ENCODE measurements at regions not wholly inside any gene's neighbourhood (a gene's known extent, or its start where the extent isn't known, plus 50 kb on each side); places are given as distances from the start of the nearest gene placed in this dataset.

GRCh38 chr2:7673101-7673500 lies 755.9 kb downstream of the RNF144A start:
- no peak overlapping the region for H3K27ac ChIP-seq (ENCODE audit: low read depth, low read length, severe bottlenecking)
- H3K36me3 ChIP-seq (ENCODE audit: control insufficient read depth, insufficient read depth, low read length) = no peaks in the 10 kb centered on the region
- H3K4me3 ChIP-seq (ENCODE audit: extremely low read depth, insufficient read depth, low read length, poor library complexity, severe bottlenecking) = no peak overlapping the region
- H3K4me1 ChIP-seq (ENCODE audit: control insufficient read depth, insufficient read depth, low read length, poor library complexity, severe bottlenecking) = peaks cover 5% of the 10 kb centered on the region
- WGBS, 2 experiments (ENCODE audit: insufficient coverage in 2 of 2) = 96 to 100% methylated on average over 5 of the region's 5 CpGs
- H3K9me3 ChIP-seq (ENCODE audit: control insufficient read depth, low read length) = no peaks in the 10 kb centered on the region

GRCh38 chr2:7673853-7674252 lies 756.6 kb downstream of the RNF144A start:
- Histone ChIP-seq H3K27ac (ENCODE audit: low read depth, low read length, severe bottlenecking) (no peak overlapping the region), H3K9me3 (ENCODE audit: control insufficient read depth, low read length) (no peaks in the 10 kb centered on the region), H3K4me3 (ENCODE audit: extremely low read depth, insufficient read depth, low read length, poor library complexity, severe bottlenecking) (no peak overlapping the region), H3K36me3 (ENCODE audit: control insufficient read depth, insufficient read depth, low read length) (no peaks in the 10 kb centered on the region), H3K4me1 (ENCODE audit: control insufficient read depth, insufficient read depth, low read length, poor library complexity, severe bottlenecking) (peaks cover 5% of the 10 kb centered on the region)
- 100% methylated on average over 1 of the region's 2 CpGs; no CpG with 5 or more reads in 1 of the 2 experiments for WGBS, 2 experiments (ENCODE audit: insufficient coverage in 2 of 2)

- Histone ChIP-seq H3K4me1 (ENCODE audit: control insufficient read depth, insufficient read depth, low read length, poor library complexity, severe bottlenecking) (peaks cover 5% of the 10 kb centered on the region), H3K27ac (ENCODE audit: low read depth, low read length, severe bottlenecking) (no peak overlapping the region), H3K4me3 (ENCODE audit: extremely low read depth, insufficient read depth, low read length, poor library complexity, severe bottlenecking) (no peak overlapping the region), H3K36me3 (ENCODE audit: control insufficient read depth, insufficient read depth, low read length) (no peaks in the 10 kb centered on the region), H3K9me3 (ENCODE audit: control insufficient read depth, low read length) (no peaks in the 10 kb centered on the region)
- 83 to 100% methylated on average over 1 of the region's 2 CpGs for WGBS, 2 experiments (ENCODE audit: insufficient coverage in 2 of 2)
Measured at GRCh38 chr2:7674606-7675005, 757.4 kb downstream of the RNF144A start.

- Histone ChIP-seq H3K9me3 (ENCODE audit: control insufficient read depth, low read length) (no peaks in the 10 kb centered on the region), H3K27ac (ENCODE audit: low read depth, low read length, severe bottlenecking) (no peak overlapping the region), H3K36me3 (ENCODE audit: control insufficient read depth, insufficient read depth, low read length) (no peaks in the 10 kb centered on the region), H3K4me3 (ENCODE audit: extremely low read depth, insufficient read depth, low read length, poor library complexity, severe bottlenecking) (no peak overlapping the region), H3K4me1 (ENCODE audit: control insufficient read depth, insufficient read depth, low read length, poor library complexity, severe bottlenecking) (no peaks in the 10 kb centered on the region)
- WGBS, 2 experiments (ENCODE audit: insufficient coverage in 2 of 2) = 85 to 100% methylated on average over 1 to 2 of the region's 3 CpGs
Measured at GRCh38 chr2:7676714-7677113, 759.5 kb downstream of the RNF144A start.

GRCh38 chr2:7681881-7682461 lies 764.8 kb downstream of the RNF144A start:
- no peaks in the 10 kb centered on the region for H3K36me3 ChIP-seq (ENCODE audit: control insufficient read depth, insufficient read depth, low read length)
- H3K4me1 ChIP-seq (ENCODE audit: control insufficient read depth, insufficient read depth, low read length, poor library complexity, severe bottlenecking) = peaks cover 3% of the 10 kb centered on the region
- WGBS, 2 experiments (ENCODE audit: insufficient coverage in 2 of 2) = 94 to 100% methylated on average over 1 to 2 of the region's 3 CpGs
- no peaks in the 10 kb centered on the region for H3K9me3 ChIP-seq (ENCODE audit: control insufficient read depth, low read length)
- no peak overlapping the region for H3K4me3 ChIP-seq (ENCODE audit: extremely low read depth, insufficient read depth, low read length, poor library complexity, severe bottlenecking)
- no peak overlapping the region for H3K27ac ChIP-seq (ENCODE audit: low read depth, low read length, severe bottlenecking)

- no peak overlapping the region for H3K4me3 ChIP-seq (ENCODE audit: extremely low read depth, insufficient read depth, low read length, poor library complexity, severe bottlenecking)
- 92 to 98% methylated on average over 5 of the region's 8 CpGs for WGBS, 2 experiments (ENCODE audit: insufficient coverage in 2 of 2)
- peaks cover 3% of the 10 kb centered on the region for H3K4me1 ChIP-seq (ENCODE audit: control insufficient read depth, insufficient read depth, low read length, poor library complexity, severe bottlenecking)
- no peak overlapping the region for H3K27ac ChIP-seq (ENCODE audit: low read depth, low read length, severe bottlenecking)
- H3K9me3 ChIP-seq (ENCODE audit: control insufficient read depth, low read length) = no peaks in the 10 kb centered on the region
- H3K36me3 ChIP-seq (ENCODE audit: control insufficient read depth, insufficient read depth, low read length) = no peaks in the 10 kb centered on the region
Measured at GRCh38 chr2:7683196-7683595, 766.0 kb downstream of the RNF144A start.

GRCh38 chr2:7683708-7684107 lies 766.5 kb downstream of the RNF144A start:
- WGBS, 2 experiments (ENCODE audit: insufficient coverage in 2 of 2) = 89 to 90% methylated on average over 3 to 4 of the region's 6 CpGs

GRCh38 chr2:7685342-7686015 lies 768.3 kb downstream of the RNF144A start:
- WGBS, 2 experiments (ENCODE audit: insufficient coverage in 2 of 2) = 83 to 85% methylated on average over 3 to 5 of the region's 5 CpGs
- no peaks in the 10 kb centered on the region for H3K36me3 ChIP-seq (ENCODE audit: control insufficient read depth, insufficient read depth, low read length)
- no peak overlapping the region for H3K27ac ChIP-seq (ENCODE audit: low read depth, low read length, severe bottlenecking)

More at GRCh38 chr2:7683708-7684107, 766.5 kb downstream of the RNF144A start:
- H3K9me3 ChIP-seq (ENCODE audit: control insufficient read depth, low read length) = no peaks in the 10 kb centered on the region
- no peak overlapping the region for H3K4me3 ChIP-seq (ENCODE audit: extremely low read depth, insufficient read depth, low read length, poor library complexity, severe bottlenecking)
- no peaks in the 10 kb centered on the region for H3K36me3 ChIP-seq (ENCODE audit: control insufficient read depth, insufficient read depth, low read length)
- H3K27ac ChIP-seq (ENCODE audit: low read depth, low read length, severe bottlenecking) = no peak overlapping the region
- H3K4me1 ChIP-seq (ENCODE audit: control insufficient read depth, insufficient read depth, low read length, poor library complexity, severe bottlenecking) = peaks cover 3% of the 10 kb centered on the region

GRCh38 chr2:7686016-7686385 lies 768.8 kb downstream of the RNF144A start:
- no peaks in the 10 kb centered on the region for H3K36me3 ChIP-seq (ENCODE audit: control insufficient read depth, insufficient read depth, low read length)
- WGBS, 2 experiments (ENCODE audit: insufficient coverage in 2 of 2) = 85 to 100% methylated on average over 2 of the region's 3 CpGs
- peaks cover 3% of the 10 kb centered on the region for H3K4me1 ChIP-seq (ENCODE audit: control insufficient read depth, insufficient read depth, low read length, poor library complexity, severe bottlenecking)
- no peaks in the 10 kb centered on the region for H3K9me3 ChIP-seq (ENCODE audit: control insufficient read depth, low read length)
- H3K27ac ChIP-seq (ENCODE audit: low read depth, low read length, severe bottlenecking) = no peak overlapping the region
- no peak overlapping the region for H3K4me3 ChIP-seq (ENCODE audit: extremely low read depth, insufficient read depth, low read length, poor library complexity, severe bottlenecking)

More at GRCh38 chr2:7685342-7686015, 768.3 kb downstream of the RNF144A start:
- Histone ChIP-seq H3K9me3 (ENCODE audit: control insufficient read depth, low read length) (no peaks in the 10 kb centered on the region), H3K4me1 (ENCODE audit: control insufficient read depth, insufficient read depth, low read length, poor library complexity, severe bottlenecking) (peaks cover 3% of the 10 kb centered on the region), H3K4me3 (ENCODE audit: extremely low read depth, insufficient read depth, low read length, poor library complexity, severe bottlenecking) (no peak overlapping the region)

GRCh38 chr2:7691961-7692656 lies 774.9 kb downstream of the RNF144A start:
- Histone ChIP-seq H3K36me3 (ENCODE audit: control insufficient read depth, insufficient read depth, low read length) (no peaks in the 10 kb centered on the region), H3K27ac (ENCODE audit: low read depth, low read length, severe bottlenecking) (no peak overlapping the region), H3K4me3 (ENCODE audit: extremely low read depth, insufficient read depth, low read length, poor library complexity, severe bottlenecking) (no peak overlapping the region), H3K4me1 (ENCODE audit: control insufficient read depth, insufficient read depth, low read length, poor library complexity, severe bottlenecking) (no peaks in the 10 kb centered on the region), H3K9me3 (ENCODE audit: control insufficient read depth, low read length) (no peaks in the 10 kb centered on the region)
- 83% methylated on average over 1 of the region's 3 CpGs; no CpG with 5 or more reads in 1 of the 2 experiments for WGBS, 2 experiments (ENCODE audit: insufficient coverage in 2 of 2)

All from mesodermal cell (in vitro differentiated cells).